ENCODE measurements at regions not wholly inside any gene's neighbourhood (a gene's known extent, or its start where the extent isn't known, plus 50 kb on each side); places are given as distances from the start of the nearest gene placed in this dataset.

GRCh38 chr6:97591955-97592354 lies 308.9 kb upstream of the MMS22L start:
- Mint-ChIP-seq H3K36me3 (no peaks in the 10 kb centered on the region), H3K4me1 (no peaks in the 10 kb centered on the region), H3K9me3 (peaks cover 0 to 3% (median 0%) of the 10 kb centered on the region in 3 donors), H3K4me3 (no peak overlapping the region), H3K27me3 (no peaks in the 10 kb centered on the region), H3K27ac (no peak overlapping the region)

GRCh38 chr6:97594844-97595243 lies 311.8 kb upstream of the MMS22L start:
- H3K4me1 Mint-ChIP-seq, result no peaks in the 10 kb centered on the region
- no peaks in the 10 kb centered on the region for H3K36me3 Mint-ChIP-seq
- H3K9me3 Mint-ChIP-seq, result peaks cover 0 to 3% (median 0%) of the 10 kb centered on the region in 3 donors
- H3K4me3 Mint-ChIP-seq, result no peak overlapping the region
- H3K27ac Mint-ChIP-seq, result no peak overlapping the region
- H3K27me3 Mint-ChIP-seq, result no peaks in the 10 kb centered on the region

- Mint-ChIP-seq H3K4me1 (no peaks in the 10 kb centered on the region), H3K27me3 (no peaks in the 10 kb centered on the region), H3K4me3 (no peak overlapping the region), H3K9me3 (no peaks in the 10 kb centered on the region), H3K36me3 (no peaks in the 10 kb centered on the region), H3K27ac (no peak overlapping the region)
Measured at GRCh38 chr6:97621111-97621510, 338.1 kb upstream of the MMS22L start.

- Mint-ChIP-seq H3K36me3 (no peaks in the 10 kb centered on the region), H3K4me3 (no peak overlapping the region), H3K27me3 (no peaks in the 10 kb centered on the region), H3K9me3 (no peaks in the 10 kb centered on the region), H3K4me1 (peaks cover 0 to 3% (median 2%) of the 10 kb centered on the region in 3 donors), H3K27ac (no peak overlapping the region)
Measured at GRCh38 chr6:97626671-97627441, 343.8 kb upstream of the MMS22L start.

GRCh38 chr6:97629180-97629579 lies 346.2 kb upstream of the MMS22L start:
- Mint-ChIP-seq H3K36me3 (no peaks in the 10 kb centered on the region), H3K27ac (no peak overlapping the region), H3K9me3 (no peaks in the 10 kb centered on the region), H3K4me3 (no peak overlapping the region), H3K27me3 (no peaks in the 10 kb centered on the region), H3K4me1 (peaks cover 0 to 3% (median 2%) of the 10 kb centered on the region in 3 donors)

GRCh38 chr6:97630604-97631003 lies 347.6 kb upstream of the MMS22L start:
- H3K9me3 Mint-ChIP-seq, result no peaks in the 10 kb centered on the region
- H3K27ac Mint-ChIP-seq, result no peak overlapping the region
- H3K4me3 Mint-ChIP-seq, result no peak overlapping the region
- no peaks in the 10 kb centered on the region for H3K36me3 Mint-ChIP-seq
- H3K27me3 Mint-ChIP-seq, result no peaks in the 10 kb centered on the region
- peaks cover 0 to 3% (median 2%) of the 10 kb centered on the region in 3 donors for H3K4me1 Mint-ChIP-seq

- Mint-ChIP-seq H3K4me3 (no peak overlapping the region), H3K9me3 (no peaks in the 10 kb centered on the region), H3K27ac (peak overlapping the region in 1 of 3 donors; percentile 41), H3K27me3 (no peaks in the 10 kb centered on the region), H3K4me1 (peaks cover 0 to 2% (median 0%) of the 10 kb centered on the region in 3 donors), H3K36me3 (no peaks in the 10 kb centered on the region)
Measured at GRCh38 chr6:97632341-97632740, 349.3 kb upstream of the MMS22L start.

GRCh38 chr6:97639702-97640101 lies 356.7 kb upstream of the MMS22L start:
- no peak overlapping the region for H3K27ac Mint-ChIP-seq
- H3K4me3 Mint-ChIP-seq, result no peak overlapping the region
- H3K9me3 Mint-ChIP-seq, result peaks cover 0 to 9% (median 7%) of the 10 kb centered on the region in 3 donors
- no peaks in the 10 kb centered on the region for H3K4me1 Mint-ChIP-seq
- no peaks in the 10 kb centered on the region for H3K27me3 Mint-ChIP-seq
- H3K36me3 Mint-ChIP-seq, result peaks cover under 1% of the 10 kb centered on the region

GRCh38 chr6:97644353-97644752 lies 361.3 kb upstream of the MMS22L start:
- Mint-ChIP-seq H3K9me3 (peaks cover 0 to 9% (median 7%) of the 10 kb centered on the region in 3 donors), H3K4me3 (no peak overlapping the region), H3K36me3 (peaks cover 2% of the 10 kb centered on the region), H3K4me1 (no peaks in the 10 kb centered on the region), H3K27me3 (no peaks in the 10 kb centered on the region), H3K27ac (no peak overlapping the region)

GRCh38 chr6:97645757-97646156 lies 362.7 kb upstream of the MMS22L start:
- Mint-ChIP-seq H3K27me3 (no peaks in the 10 kb centered on the region), H3K4me1 (no peaks in the 10 kb centered on the region), H3K4me3 (no peak overlapping the region), H3K36me3 (peaks cover 2% of the 10 kb centered on the region), H3K27ac (no peak overlapping the region), H3K9me3 (peaks cover 0 to 4% (median 0%) of the 10 kb centered on the region in 3 donors)

GRCh38 chr6:97653076-97653475 lies 370.1 kb upstream of the MMS22L start:
- no peak overlapping the region for H3K27ac Mint-ChIP-seq
- peaks cover 0 to 4% (median 0%) of the 10 kb centered on the region in 3 donors for H3K9me3 Mint-ChIP-seq
- H3K4me3 Mint-ChIP-seq, result no peak overlapping the region
- no peaks in the 10 kb centered on the region for H3K36me3 Mint-ChIP-seq
- no peaks in the 10 kb centered on the region for H3K27me3 Mint-ChIP-seq
- H3K4me1 Mint-ChIP-seq, result no peaks in the 10 kb centered on the region

GRCh38 chr6:97653517-97653916 lies 370.5 kb upstream of the MMS22L start:
- no peaks in the 10 kb centered on the region for H3K27me3 Mint-ChIP-seq
- H3K4me1 Mint-ChIP-seq, result no peaks in the 10 kb centered on the region
- no peak overlapping the region for H3K4me3 Mint-ChIP-seq
- no peak overlapping the region for H3K27ac Mint-ChIP-seq
- H3K36me3 Mint-ChIP-seq, result no peaks in the 10 kb centered on the region
- H3K9me3 Mint-ChIP-seq, result peaks cover 0 to 4% (median 0%) of the 10 kb centered on the region in 3 donors

GRCh38 chr6:97654674-97655073 lies 371.7 kb upstream of the MMS22L start:
- Mint-ChIP-seq H3K36me3 (no peaks in the 10 kb centered on the region), H3K9me3 (peaks cover 0 to 4% (median 0%) of the 10 kb centered on the region in 3 donors), H3K27me3 (no peaks in the 10 kb centered on the region), H3K27ac (no peak overlapping the region), H3K4me1 (no peaks in the 10 kb centered on the region), H3K4me3 (no peak overlapping the region)

- Mint-ChIP-seq H3K36me3 (no peaks in the 10 kb centered on the region), H3K4me1 (no peaks in the 10 kb centered on the region), H3K4me3 (no peak overlapping the region), H3K27me3 (no peaks in the 10 kb centered on the region), H3K9me3 (peaks cover 0 to 4% (median 0%) of the 10 kb centered on the region in 3 donors), H3K27ac (no peak overlapping the region)
Measured at GRCh38 chr6:97656236-97656635, 373.2 kb upstream of the MMS22L start.

- Mint-ChIP-seq H3K4me3 (no peak overlapping the region), H3K4me1 (no peaks in the 10 kb centered on the region), H3K9me3 (peaks cover 0 to 4% (median 0%) of the 10 kb centered on the region in 3 donors), H3K27me3 (no peaks in the 10 kb centered on the region), H3K27ac (no peak overlapping the region), H3K36me3 (no peaks in the 10 kb centered on the region)
Measured at GRCh38 chr6:97656706-97657350, 373.8 kb upstream of the MMS22L start.

- Mint-ChIP-seq H3K27ac (no peak overlapping the region), H3K36me3 (no peaks in the 10 kb centered on the region), H3K27me3 (no peaks in the 10 kb centered on the region), H3K4me1 (no peaks in the 10 kb centered on the region), H3K9me3 (peaks cover 0 to 4% (median 0%) of the 10 kb centered on the region in 3 donors), H3K4me3 (no peak overlapping the region)
Measured at GRCh38 chr6:97658090-97658489, 375.1 kb upstream of the MMS22L start.
